Left renal pelvis (tissue), 4 donors: ENCODE measurements at regions not wholly inside any gene's neighbourhood (a gene's known extent, or its start where the extent isn't known, plus 50 kb on each side); places are given as distances from the start of the nearest gene placed in this dataset.
"Not testable (repeated sequence)": the region's sequence is repeated elsewhere in the genome, so short reads cannot be mapped to it uniquely, and the experiment has no call there.

ENCODE experiments used
- DNase-seq, 4 donors: peaks; one replicate each; pipeline ENCODE4 v3.0.0-alpha.2; 2013; ENCODE audit warnings: low read depth in 4 of 4, low spot score in 3 of 4

DNA sequence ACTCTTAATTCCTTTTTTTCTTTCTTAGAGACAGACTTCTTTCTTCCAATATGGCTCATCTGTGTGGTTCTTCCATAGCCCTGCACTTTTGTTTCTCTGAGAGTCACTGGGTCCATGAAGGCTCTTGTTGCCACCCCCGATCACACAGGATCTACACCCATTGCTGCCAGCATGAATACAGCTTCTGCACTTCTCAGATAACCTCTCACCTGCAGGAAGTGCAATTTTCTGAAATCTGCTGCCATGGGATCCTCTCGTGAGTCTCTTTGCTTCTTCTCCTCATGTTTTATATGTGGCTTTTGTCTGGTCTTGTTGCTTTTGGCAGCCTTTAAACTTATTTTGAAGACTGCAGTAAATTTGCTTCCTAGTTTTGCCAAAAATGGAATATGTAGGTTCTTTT is 171.2 kb downstream of the TMEM167A start:
- no peak for DNase-seq

DNA sequence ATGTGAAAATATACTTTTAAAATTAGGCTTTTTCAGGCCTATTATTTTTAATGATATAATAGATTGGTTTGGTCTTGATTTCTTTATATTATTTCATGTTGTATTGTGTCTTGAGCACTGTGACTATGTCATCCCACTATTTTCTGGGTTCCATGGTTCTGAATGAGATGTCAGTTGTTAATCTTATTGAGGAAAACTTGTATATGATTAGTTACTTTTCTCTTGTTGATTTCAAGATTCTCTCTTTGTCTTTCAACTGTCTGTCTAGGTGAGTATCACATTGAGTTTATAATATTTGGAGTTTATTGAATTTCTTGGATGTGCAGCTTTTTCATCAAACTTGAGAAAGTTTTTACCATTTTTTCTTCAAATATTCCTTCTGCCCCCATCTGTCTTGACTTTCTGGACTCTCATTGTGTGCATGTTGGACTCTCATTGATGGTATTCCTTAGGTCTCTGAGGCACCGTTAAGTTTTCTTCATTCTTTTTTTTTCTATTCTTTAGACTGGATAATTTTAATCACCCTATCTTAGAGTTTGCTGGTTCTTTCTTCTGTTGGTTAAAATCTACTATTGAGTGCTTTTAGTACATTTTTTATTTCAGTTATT is 175.8 kb downstream of the TMEM167A start:
- DNase-seq = no peak

DNA sequence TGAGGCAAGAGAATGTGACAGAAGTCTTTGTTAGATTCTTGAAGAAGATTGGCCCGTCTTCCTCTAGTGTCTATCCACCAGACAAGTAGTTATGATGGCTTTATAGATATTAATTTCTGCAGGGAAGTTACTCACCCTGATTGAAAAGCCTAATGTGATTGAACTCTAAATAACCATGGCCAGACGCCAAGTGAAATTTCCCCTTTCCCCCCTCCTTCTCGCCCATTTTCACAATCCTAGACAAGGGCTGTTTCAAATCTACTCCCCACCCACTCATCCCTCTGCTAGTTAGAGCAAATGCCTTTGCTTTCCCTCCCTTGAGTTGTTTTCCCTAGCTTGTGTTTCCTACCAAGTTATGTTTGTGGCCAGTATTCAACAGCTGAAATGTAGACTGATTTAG is 182.5 kb downstream of the TMEM167A start:
- DNase-seq = no peak

GRCh38 chr5:82889088-82889487 is 188.1 kb downstream of the TMEM167A start:
- no peak for DNase-seq

GRCh38 chr5:82886911-82887310 is 190.3 kb downstream of the TMEM167A start:
- no peak for DNase-seq

DNA sequence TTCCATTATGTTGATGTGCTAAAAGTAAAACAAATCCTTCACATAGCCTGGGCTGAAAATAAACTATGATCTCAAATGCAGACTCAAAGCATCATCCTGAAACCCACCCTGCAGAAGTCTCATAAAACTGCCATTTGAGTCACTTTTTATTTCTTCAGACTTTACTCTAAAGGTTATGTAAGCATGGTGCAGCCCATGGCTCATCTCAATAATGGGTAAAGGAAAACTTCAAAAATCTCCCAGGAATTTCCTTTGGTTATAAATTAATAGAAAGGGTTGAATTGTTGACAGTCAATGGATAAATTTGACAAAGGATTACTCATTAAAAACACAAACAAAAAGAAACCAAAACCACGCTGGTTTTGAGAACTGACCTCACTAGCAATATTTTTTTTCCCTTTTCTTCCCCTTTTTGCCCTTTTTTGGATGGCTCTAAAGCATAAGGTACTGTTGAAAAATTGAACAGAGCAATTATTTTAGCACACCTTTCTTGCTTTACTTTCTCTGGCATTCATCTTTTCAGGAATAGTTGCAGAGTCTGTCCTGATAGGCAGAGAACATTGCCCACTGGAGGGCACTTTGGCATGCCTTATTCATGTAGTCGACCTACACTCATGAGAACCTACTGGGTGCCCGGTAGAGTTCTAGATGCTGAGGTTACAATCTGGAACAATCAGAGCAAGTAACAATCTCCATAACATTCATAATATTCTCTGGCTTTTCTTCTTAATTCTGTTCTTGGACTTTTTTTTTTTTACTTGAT is 191.4 kb downstream of the TMEM167A start:
- DNase-seq = peak; percentile 55 to 62 (median 58)

DNA sequence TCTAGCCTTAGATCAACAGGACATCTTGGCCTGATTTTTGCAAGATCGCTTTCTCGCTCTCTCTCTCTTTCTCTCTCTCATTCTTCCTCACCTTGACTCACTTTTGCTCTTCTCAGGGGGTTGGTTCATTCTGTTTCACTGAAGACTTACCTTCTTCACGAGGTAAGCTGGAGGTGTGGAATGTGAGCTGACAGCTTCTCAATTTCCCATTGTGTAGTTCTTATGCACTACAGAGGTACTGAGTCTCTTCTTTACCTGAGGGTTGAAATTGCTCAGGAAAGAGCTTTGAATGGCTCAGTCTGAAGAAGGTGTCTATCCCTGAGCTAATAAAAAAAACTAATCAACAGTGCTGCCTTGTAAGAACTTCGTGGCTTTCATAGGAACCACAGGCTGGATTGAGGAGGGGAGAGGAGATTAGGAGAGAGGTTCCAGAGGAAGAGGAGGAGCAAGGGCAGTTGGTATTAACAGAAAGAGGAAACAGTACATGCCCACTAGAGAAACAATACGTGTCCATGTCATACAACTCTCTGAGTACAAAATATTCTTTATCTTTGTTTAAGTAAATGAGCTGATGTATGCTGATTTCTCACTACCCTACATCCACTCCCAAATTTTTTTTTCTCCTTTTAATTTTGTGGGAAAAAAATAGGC is 192.2 kb downstream of the TMEM167A start:
- DNase-seq = no peak

DNA sequence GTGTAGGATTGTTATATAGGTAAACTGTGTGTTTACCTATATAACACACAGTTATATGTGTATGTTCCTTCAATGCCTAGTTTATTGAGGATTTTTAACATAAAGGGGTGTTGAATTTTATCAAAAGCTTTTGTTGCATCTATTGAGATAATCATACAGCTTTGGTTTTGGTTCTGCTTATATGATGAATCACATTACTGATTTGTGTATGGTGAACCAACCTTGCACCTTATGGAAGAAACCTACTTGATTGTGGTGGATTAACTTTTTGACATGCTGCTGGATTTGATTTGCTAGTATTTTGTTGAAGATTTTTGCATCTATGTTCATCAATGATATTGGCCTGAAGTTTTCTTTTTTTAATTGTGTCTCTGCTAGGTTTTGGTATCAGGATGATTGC is 194.9 kb downstream of the TMEM167A start:
- no peak for DNase-seq

- no peak for DNase-seq
Observed at GRCh38 chr5:82881571-82882174, 195.5 kb downstream of the TMEM167A start.

- DNase-seq = no peak
Observed at GRCh38 chr5:82879089-82879488, 198.1 kb downstream of the TMEM167A start.

DNA sequence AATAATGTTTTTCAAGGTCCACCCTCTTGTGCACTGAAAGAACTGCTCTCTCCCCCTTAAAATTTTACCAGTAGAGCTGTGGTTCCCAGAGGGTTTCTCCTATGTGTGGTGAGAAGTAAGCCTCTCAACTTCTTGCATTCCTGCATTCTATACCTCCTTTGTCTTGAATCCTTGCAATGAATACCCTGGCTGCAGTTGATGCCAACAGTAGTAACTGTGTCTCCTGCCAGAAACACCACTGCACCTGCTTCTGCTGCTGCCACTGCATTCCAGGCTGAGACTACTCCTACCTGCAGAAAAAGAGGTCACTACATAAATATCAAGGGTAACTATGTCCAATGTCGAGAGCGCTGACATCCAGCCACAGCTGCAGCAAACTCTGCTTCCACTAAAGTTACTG is 203.7 kb downstream of the TMEM167A start:
- no peak for DNase-seq

GRCh38 chr5:82872321-82873288 is 204.6 kb downstream of the TMEM167A start:
- not testable (repeated sequence) for DNase-seq

- no peak for DNase-seq
Observed at GRCh38 chr5:82865625-82866024, 211.6 kb downstream of the TMEM167A start.

GRCh38 chr5:82863266-82863665 is 213.9 kb downstream of the TMEM167A start:
- no peak for DNase-seq

GRCh38 chr5:82862711-82863110 is 214.5 kb downstream of the TMEM167A start:
- DNase-seq = no peak

DNA sequence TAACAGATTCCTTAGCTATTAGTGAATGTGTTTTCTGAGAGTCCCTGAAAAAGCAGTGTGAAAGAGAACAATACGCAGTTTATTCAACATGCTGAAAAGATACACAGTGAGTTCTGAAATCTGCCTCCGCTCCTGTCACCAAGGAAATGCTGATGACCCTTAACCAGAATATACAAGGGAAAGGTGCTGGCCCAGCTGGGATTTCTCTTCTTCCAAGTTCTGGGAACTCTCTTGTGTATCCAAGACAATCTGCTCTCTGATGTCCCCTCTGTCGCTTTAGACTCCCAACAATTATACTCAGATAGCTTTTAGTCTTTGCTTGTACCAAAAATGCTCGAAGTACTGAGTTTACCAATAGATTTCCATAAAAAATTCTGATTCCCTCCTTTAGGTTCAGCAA is 214.9 kb downstream of the TMEM167A start:
- no peak for DNase-seq

GRCh38 chr5:82861701-82862100 is 215.5 kb downstream of the TMEM167A start:
- no peak for DNase-seq

DNA sequence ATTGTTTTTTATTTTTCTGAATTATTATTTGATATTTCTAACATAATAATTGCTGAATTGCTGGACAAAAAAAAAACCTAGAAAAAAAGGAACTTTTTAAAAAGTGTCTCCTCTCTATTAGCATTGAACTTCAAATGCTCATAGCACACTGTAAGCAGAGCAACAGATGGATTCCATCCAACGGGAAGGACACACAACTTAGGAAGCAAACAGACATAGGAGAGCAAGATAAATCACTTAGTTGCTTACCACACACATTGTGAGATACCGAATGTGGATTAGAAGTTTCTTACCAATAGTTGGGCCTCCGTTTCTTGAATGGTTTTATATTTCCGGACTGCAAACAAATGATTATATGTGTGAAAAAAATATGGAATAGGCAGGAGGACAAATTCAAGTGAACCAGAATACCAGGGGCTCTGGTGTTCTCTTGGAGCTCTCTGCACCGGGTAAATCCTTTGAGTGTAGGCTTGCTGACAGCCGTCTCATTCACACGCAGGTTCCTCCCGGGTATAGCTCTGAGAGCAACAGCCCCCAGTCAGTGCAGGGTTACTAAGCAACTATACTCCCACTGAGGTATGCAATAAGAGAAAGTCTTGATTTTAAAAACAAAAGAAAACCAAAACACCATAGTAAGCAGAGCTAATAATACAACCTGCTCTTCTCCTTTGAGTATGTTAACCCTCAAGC is 217.6 kb downstream of the TMEM167A start:
- DNase-seq = peak in 1 of 4 donors; percentile 33

GRCh38 chr5:82858151-82859025 is 218.8 kb downstream of the TMEM167A start:
- no peak for DNase-seq
